ENCODE measurements at regions not wholly inside any gene's neighbourhood (a gene's known extent, or its start where the extent isn't known, plus 50 kb on each side); places are given as distances from the start of the nearest gene placed in this dataset.
"Not testable (repeated sequence)": the region's sequence is repeated elsewhere in the genome, so short reads cannot be mapped to it uniquely, and the experiment has no call there.

DNA sequence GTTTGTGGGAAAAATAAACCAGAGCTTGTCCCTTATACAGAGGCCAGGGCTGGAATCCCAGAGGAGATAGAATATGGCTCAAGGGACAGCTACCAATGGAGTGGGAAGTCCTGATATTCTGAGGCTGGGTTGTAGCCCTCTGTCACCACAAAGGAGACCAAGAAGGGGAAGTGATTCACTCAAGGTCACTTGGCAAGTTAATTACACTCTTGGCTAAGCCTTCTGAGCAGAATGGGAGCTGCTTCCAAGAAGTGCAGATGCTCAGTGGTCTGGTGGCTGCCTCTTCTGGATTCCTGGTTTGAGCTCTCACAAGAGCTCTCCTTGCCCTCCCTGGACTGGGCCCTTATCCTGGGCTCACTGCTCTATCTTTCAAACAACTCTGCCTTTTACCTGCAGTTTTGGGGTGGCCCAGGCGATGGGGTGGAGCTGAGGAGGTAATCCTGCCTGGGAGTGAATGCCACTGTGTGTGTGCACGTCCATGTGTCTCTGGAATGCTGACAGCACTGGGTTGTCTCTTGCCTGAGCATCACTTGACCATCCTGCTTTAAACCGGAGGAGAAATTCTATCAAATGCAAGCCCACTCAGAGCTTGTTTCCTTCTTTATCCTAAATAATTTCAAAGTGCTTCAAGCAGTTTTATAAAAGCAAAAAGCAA, 168.2 kb downstream of the KCNS3 start:
- no peak for DNase-seq (ENCODE audit: low read depth in 1 of 2, low spot score in 1 of 2)

DNA sequence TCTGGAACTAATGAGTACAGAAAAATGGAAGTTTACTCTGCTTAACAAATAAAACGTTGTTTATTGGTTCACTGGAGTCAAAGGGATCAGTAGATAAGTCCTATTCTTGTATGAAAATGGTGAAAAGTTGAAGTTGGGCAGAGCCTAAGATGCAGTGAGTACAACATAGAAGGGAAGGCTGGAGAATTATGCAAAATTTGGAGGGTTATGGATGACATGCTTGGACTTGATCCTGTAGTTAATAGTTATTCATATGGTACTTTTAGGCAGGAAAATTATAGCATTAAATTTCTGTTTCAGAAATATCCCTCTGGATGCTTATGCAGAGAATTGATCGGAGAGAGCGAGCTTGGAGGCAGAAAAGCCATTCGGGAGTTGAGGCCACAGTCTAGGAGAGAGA, 167.6 kb downstream of the KCNS3 start:
- DNase-seq (ENCODE audit: low read depth in 1 of 2, low spot score in 1 of 2) = no peak

DNA sequence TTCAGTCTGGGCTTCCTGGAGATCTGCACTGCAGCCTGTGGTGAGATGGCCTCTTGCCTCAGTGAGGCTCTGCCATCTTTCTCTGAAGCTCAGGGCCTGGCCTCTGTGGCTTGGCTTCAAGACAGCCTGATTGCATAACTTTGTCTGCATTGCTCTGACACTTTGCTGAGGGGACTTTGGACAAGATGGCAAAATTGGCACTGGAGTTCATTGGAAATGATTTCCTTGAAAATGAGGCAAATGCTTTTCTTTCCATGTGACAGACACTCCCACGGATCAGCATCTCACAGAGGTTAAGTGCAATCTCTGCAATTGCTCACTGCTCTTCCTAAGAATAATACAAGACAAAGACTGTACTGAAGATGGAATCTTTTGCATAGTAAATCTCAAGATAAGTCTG, 166.8 kb downstream of the KCNS3 start:
- DNase-seq (ENCODE audit: low read depth in 1 of 2, low spot score in 1 of 2) = no peak

- not testable (repeated sequence) for DNase-seq (ENCODE audit: low read depth in 1 of 2, low spot score in 1 of 2)
These were observed 138.9 kb downstream of the KCNS3 start for GRCh38 chr2:18017381-18017780.

DNA sequence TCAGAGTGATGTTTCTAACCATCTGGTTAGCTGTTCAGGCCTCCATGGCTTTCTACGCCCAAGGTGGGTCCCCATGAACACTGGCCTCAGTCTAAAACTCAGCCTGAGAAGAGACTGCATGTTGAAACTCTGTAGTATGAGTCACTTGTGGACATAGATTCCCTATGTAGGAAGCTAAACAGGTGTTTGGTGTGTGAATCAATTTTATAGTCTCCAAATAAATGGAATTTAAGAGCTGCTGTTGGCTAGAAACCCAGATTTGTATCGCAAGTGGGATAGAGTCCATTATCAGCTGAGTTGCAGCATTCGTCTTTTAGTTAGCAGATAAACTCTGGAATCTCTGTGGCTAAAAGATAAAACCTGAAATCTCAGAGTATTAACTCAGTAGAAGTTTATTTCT, 131.4 kb downstream of the KCNS3 start:
- no peak for DNase-seq (ENCODE audit: low read depth in 1 of 2, low spot score in 1 of 2)

DNA sequence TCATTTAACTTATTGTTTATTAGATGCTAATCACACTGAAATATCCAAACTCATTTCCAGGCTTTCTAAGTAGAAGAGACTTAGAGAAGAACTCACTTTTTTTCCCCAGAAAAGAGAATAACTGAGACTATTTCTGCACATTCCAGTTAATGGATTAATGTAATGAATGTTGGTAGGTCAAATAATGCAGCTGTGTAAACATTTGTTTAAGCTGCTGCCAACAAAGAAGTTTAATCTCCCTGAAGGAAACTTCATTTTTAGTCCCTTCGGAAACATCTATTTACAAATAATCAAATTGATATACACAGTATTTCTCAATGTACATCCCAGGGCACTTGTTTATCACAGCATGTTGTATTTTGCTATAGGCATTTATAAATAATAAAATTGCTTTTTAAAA, 126.9 kb downstream of the KCNS3 start:
- DNase-seq (ENCODE audit: low read depth in 1 of 2, low spot score in 1 of 2) = no peak

GRCh38 chr2:18001671-18002070, 123.2 kb downstream of the KCNS3 start:
- no peak for DNase-seq (ENCODE audit: low read depth in 1 of 2, low spot score in 1 of 2)

DNA sequence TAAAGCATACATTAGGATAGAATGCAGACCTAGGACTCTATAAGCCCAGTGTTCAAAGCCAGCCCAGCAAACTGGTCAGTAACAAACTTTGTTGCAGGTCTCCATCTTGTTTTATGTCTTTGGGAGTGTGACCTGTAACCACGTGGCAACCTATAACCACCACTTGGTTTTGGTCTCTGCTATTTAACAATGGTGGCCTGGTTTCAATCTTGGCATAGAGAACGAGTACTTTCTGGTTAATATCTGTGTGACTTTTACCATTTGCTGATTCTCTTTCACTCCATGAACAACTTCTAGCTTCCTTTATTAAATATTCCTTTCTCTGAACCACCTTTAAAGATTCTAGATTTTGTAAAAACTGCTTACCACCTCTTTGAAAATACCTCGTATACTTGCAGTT, 118.5 kb downstream of the KCNS3 start:
- no peak for DNase-seq (ENCODE audit: low read depth in 1 of 2, low spot score in 1 of 2)

DNA sequence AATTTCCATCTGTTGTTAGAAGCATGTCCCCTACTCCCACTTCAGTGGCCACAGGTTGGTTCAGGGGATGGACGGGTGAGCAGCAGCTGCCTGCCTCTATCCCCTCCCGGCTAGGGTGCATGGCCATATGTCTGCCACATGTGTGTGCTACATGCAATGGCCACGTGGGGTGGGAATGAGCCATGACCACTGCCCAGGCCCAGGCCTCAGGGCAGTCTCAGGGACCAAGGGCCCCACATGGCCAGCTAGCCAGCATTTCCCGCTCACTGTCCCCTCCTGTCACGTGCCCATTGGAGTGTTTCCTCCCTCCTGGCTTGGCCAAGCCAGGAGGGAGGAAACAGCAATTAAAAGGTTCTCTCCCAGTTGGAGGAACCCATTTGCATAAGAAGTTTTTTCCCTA, 117.1 kb downstream of the KCNS3 start:
- DNase-seq (ENCODE audit: low read depth in 1 of 2, low spot score in 1 of 2) = no peak

Measured in activated CD4-positive, alpha-beta T cell treated with anti-CD3 and anti-CD28 coated beads, Interleukin-2, amount 50 U/mL, for 24 hours (primary cell).